ENCODE measurements at regions not wholly inside any gene's neighbourhood (a gene's known extent, or its start where the extent isn't known, plus 50 kb on each side); places are given as distances from the start of the nearest gene placed in this dataset.

GRCh38 chr5:153373130-153373498 is 117.4 kb upstream of the GRIA1 start:
- no peak for TF ChIP-seq CTCF (IDR thresholded peaks at IDR 0.05; ENCODE audit: insufficient read depth, low read length, poor library complexity, severe bottlenecking)
- no peak for TF ChIP-seq EZH2phosphoT487 (conservative IDR thresholded peaks at IDR 0.05; ENCODE audit: low read length)

Data from SU-DHL-6 (cell line).